Stimulated activated CD4-positive, alpha-beta T cell treated with anti-CD3 and anti-CD28 coated beads, Interleukin-4, amount 100 ng/mL, for 24 hours (primary cell): ENCODE measurements at regions not wholly inside any gene's neighbourhood (a gene's known extent, or its start where the extent isn't known, plus 50 kb on each side); places are given as distances from the start of the nearest gene placed in this dataset.
"Not testable (repeated sequence)": the region's sequence is repeated elsewhere in the genome, so short reads cannot be mapped to it uniquely, and the experiment has no call there.

Source experiments
- DNase-seq: peaks from one replicate; pipeline ENCODE4 v3.0.0-alpha.2; 2020

GRCh38 chr2:154974041-154974440 is 275.5 kb downstream of the KCNJ3 start:
- DNase-seq = no peak

- DNase-seq = no peak
Observed at GRCh38 chr2:154963511-154963910, 265.0 kb downstream of the KCNJ3 start.

GRCh38 chr2:154961676-154962075 is 263.2 kb downstream of the KCNJ3 start:
- DNase-seq = no peak

GRCh38 chr2:154960802-154961583 is 262.5 kb downstream of the KCNJ3 start:
- DNase-seq = no peak

GRCh38 chr2:154952346-154952980 is 254.0 kb downstream of the KCNJ3 start:
- no peak for DNase-seq

GRCh38 chr2:154947416-154947815 is 248.9 kb downstream of the KCNJ3 start:
- not testable (repeated sequence) for DNase-seq

- DNase-seq = no peak
Observed at GRCh38 chr2:154945984-154946383, 247.5 kb downstream of the KCNJ3 start.

GRCh38 chr2:154941379-154941778 is 242.9 kb downstream of the KCNJ3 start:
- DNase-seq = no peak

GRCh38 chr2:154934213-154934612 is 235.7 kb downstream of the KCNJ3 start:
- no peak for DNase-seq

- DNase-seq = no peak
Observed at GRCh38 chr2:154924531-154924930, 226.0 kb downstream of the KCNJ3 start.

- DNase-seq = no peak
Observed at GRCh38 chr2:154914561-154914960, 216.1 kb downstream of the KCNJ3 start.

- no peak for DNase-seq
Observed at GRCh38 chr2:154912215-154912614, 213.7 kb downstream of the KCNJ3 start.

- DNase-seq = no peak
Observed at GRCh38 chr2:154911729-154912128, 213.2 kb downstream of the KCNJ3 start.

GRCh38 chr2:154910701-154911100 is 212.2 kb downstream of the KCNJ3 start:
- no peak for DNase-seq

- no peak for DNase-seq
Observed at GRCh38 chr2:154908327-154908726, 209.8 kb downstream of the KCNJ3 start.
